ENCODE measurements at regions not wholly inside any gene's neighbourhood (a gene's known extent, or its start where the extent isn't known, plus 50 kb on each side); places are given as distances from the start of the nearest gene placed in this dataset.
A peak's percentile ranks its signal among the peaks of the same experiment; 100 is the strongest.

DNA sequence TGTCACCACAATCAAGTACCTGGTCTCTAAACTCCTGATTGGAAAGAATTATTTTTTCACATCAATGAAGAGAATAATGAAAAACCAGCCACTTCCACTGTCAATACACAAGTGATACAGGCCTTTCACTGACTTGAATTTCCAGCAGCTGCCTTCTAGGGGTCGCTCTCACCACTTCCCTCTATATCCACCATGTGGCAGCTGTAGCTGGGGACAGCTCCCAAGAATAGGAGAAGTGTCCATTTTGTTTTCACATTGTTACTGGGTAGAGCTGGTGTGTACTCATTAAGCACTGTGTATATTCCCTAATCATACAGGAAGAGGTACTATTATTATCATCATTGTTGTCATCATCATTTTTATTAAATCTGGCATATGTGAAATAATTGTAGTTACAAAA, 438.4 kb upstream of the SPTLC3 start:
- no peak overlapping the region for H3K27ac ChIP-seq
- no peaks in the 10 kb centered on the region for H3K79me2 ChIP-seq
- no peak overlapping the region for H2AFZ ChIP-seq
- H3K4me2 ChIP-seq (ENCODE audit: low read length), result no peak overlapping the region
- H3K36me3 ChIP-seq (ENCODE audit: control insufficient read depth, insufficient read depth, low read length), result no peaks in the 10 kb centered on the region
- no peaks in the 10 kb centered on the region for H3K9me3 ChIP-seq (ENCODE audit: control insufficient read depth, low read length)
- H3K9ac ChIP-seq, result no peak overlapping the region
- H3K4me3 ChIP-seq (ENCODE audit: low read depth, low read length), result no peak overlapping the region
- no peaks in the 10 kb centered on the region for H3K27me3 ChIP-seq (ENCODE audit: control insufficient read depth, insufficient read depth, low read length)
- H3K4me1 ChIP-seq, result peaks cover 4% of the 10 kb centered on the region
- TF ChIP-seq, protein P1, sequence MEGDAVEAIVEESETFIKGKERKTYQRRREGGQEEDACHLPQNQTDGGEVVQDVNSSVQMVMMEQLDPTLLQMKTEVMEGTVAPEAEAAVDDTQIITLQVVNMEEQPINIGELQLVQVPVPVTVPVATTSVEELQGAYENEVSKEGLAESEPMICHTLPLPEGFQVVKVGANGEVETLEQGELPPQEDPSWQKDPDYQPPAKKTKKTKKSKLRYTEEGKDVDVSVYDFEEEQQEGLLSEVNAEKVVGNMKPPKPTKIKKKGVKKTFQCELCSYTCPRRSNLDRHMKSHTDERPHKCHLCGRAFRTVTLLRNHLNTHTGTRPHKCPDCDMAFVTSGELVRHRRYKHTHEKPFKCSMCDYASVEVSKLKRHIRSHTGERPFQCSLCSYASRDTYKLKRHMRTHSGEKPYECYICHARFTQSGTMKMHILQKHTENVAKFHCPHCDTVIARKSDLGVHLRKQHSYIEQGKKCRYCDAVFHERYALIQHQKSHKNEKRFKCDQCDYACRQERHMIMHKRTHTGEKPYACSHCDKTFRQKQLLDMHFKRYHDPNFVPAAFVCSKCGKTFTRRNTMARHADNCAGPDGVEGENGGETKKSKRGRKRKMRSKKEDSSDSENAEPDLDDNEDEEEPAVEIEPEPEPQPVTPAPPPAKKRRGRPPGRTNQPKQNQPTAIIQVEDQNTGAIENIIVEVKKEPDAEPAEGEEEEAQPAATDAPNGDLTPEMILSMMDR (IDR thresholded peaks at IDR 0.05), result peak; percentile 17

DNA sequence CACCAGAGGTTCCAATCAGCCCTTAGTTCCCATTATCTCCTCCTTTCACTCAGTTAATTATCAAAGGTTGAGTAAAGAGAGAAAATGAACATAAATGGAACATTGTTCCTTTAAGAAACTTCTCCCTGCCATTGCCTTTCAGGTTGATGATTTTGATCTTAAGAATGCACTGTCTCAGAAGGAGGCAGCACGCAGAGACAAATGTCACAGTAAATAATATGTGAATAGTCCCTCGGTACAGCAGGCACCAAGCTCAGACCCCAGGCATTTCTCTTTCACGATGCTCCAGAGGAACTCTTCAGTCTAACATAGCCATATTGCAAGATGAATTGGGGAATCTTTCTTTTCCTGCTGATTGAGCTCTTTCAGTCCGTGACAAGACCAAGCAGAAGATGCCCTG, 435.3 kb upstream of the SPTLC3 start:
- no peak overlapping the region for H3K9ac ChIP-seq
- H3K27ac ChIP-seq, result no peak overlapping the region
- H3K9me3 ChIP-seq (ENCODE audit: control insufficient read depth, low read length), result no peaks in the 10 kb centered on the region
- H3K4me3 ChIP-seq (ENCODE audit: low read depth, low read length), result no peak overlapping the region
- H3K79me2 ChIP-seq, result no peaks in the 10 kb centered on the region
- TF ChIP-seq, protein P1 (IDR thresholded peaks at IDR 0.05), result no peak
- no peaks in the 10 kb centered on the region for H3K27me3 ChIP-seq (ENCODE audit: control insufficient read depth, insufficient read depth, low read length)
- H3K36me3 ChIP-seq (ENCODE audit: control insufficient read depth, insufficient read depth, low read length), result no peaks in the 10 kb centered on the region
- peaks cover 4% of the 10 kb centered on the region for H3K4me1 ChIP-seq
- H3K4me2 ChIP-seq (ENCODE audit: low read length), result no peak overlapping the region
- H2AFZ ChIP-seq, result peak overlapping the region; percentile 18

DNA sequence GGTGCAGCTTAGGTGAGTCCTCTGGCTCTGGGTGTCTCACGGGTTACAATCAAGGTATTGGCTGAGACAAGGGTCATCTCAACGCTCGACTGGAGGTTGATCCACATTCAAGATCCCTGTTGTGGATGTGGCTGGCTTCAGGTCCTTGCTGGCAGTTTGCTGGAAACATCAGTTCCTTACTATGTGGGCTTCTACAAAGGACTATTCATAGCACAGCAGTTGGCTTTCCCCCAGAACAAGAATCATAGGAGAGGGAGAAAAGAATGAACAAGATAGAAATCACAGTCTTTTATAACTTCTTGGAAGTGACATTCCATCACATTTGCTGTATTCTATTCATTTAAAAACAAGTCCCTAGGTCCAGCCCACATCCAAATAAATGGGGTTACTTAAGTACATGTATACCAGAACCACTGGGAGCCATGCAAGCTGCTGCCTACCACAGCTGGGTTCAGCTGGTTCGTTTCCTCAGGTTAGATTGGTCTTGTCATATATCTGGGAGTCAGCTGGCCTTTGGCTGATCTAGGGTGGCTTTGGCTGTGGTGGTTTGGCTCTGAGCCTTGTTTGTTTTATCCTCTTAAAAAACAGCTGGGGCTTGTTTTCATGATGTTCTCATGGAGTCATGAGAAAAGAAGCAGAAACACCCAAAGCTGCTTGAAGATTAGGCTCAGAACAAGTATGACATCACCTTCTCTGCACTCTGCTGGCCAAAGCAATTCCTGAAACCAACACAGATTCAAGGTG, 433.2 kb upstream of the SPTLC3 start:
- no peak overlapping the region for H3K4me2 ChIP-seq (ENCODE audit: low read length)
- H3K4me3 ChIP-seq (ENCODE audit: low read depth, low read length), result no peak overlapping the region
- H3K79me2 ChIP-seq, result no peaks in the 10 kb centered on the region
- no peak overlapping the region for H3K9ac ChIP-seq
- H3K27ac ChIP-seq, result no peak overlapping the region
- H3K4me1 ChIP-seq, result peaks cover 4% of the 10 kb centered on the region
- no peaks in the 10 kb centered on the region for H3K9me3 ChIP-seq (ENCODE audit: control insufficient read depth, low read length)
- no peaks in the 10 kb centered on the region for H3K36me3 ChIP-seq (ENCODE audit: control insufficient read depth, insufficient read depth, low read length)
- TF ChIP-seq, protein P1 (IDR thresholded peaks at IDR 0.05), result no peak
- H3K27me3 ChIP-seq (ENCODE audit: control insufficient read depth, insufficient read depth, low read length), result no peaks in the 10 kb centered on the region
- no peak overlapping the region for H2AFZ ChIP-seq

DNA sequence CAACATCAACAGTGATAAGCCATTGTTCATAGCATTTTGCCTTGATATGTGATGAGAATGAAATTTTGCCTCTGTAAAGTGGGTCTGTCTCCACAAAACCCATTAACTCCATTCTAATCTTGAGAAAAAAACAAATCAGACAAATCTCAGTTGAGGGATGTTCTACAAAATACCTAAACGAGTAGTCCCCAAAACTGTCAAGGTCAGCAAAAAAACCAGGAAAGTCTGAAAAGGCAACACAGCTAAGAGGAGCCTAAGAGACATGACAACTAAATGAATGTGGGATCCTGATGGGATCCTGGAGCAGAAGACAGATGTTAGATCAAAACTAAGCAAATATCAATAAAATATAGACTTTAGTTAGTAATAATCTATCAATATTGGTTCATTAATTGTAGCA, 431.6 kb upstream of the SPTLC3 start:
- no peaks in the 10 kb centered on the region for H3K36me3 ChIP-seq (ENCODE audit: control insufficient read depth, insufficient read depth, low read length)
- no peak overlapping the region for H3K9ac ChIP-seq
- H3K27ac ChIP-seq, result no peak overlapping the region
- peaks cover 4% of the 10 kb centered on the region for H3K4me1 ChIP-seq
- no peaks in the 10 kb centered on the region for H3K27me3 ChIP-seq (ENCODE audit: control insufficient read depth, insufficient read depth, low read length)
- TF ChIP-seq, protein P1 (IDR thresholded peaks at IDR 0.05), result no peak
- H3K9me3 ChIP-seq (ENCODE audit: control insufficient read depth, low read length), result no peaks in the 10 kb centered on the region
- no peak overlapping the region for H2AFZ ChIP-seq
- no peaks in the 10 kb centered on the region for H3K79me2 ChIP-seq
- no peak overlapping the region for H3K4me3 ChIP-seq (ENCODE audit: low read depth, low read length)
- H3K4me2 ChIP-seq (ENCODE audit: low read length), result no peak overlapping the region
